ENCODE measurements at regions not wholly inside any gene's neighbourhood (a gene's known extent, or its start where the extent isn't known, plus 50 kb on each side); places are given as distances from the start of the nearest gene placed in this dataset.

- H4K20me1 ChIP-seq (ENCODE audit: insufficient read depth, poor library complexity, severe bottlenecking): no peaks in the 10 kb centered on the region
- H3K9me2 ChIP-seq (replicated peaks; ENCODE audit: insufficient read depth): no peaks in the 10 kb centered on the region
- no peaks in the 10 kb centered on the region for H3K27me3 ChIP-seq
- peaks cover 26% of the 10 kb centered on the region for H3K4me1 ChIP-seq (ENCODE audit: insufficient read depth)
- H3K9me3 ChIP-seq (ENCODE audit: low read depth): no peaks in the 10 kb centered on the region
- H3K4me2 ChIP-seq: peak overlapping the region; percentile 2
- H2AFZ ChIP-seq: no peak overlapping the region
- DNase-seq (ENCODE audit: low spot score): no peak
- H3K79me2 ChIP-seq: no peaks in the 10 kb centered on the region
- no peaks in the 10 kb centered on the region for H3K36me3 ChIP-seq (replicated peaks; ENCODE audit: insufficient read depth, low read depth)
- H3K27ac ChIP-seq: peak overlapping the region; percentile 10
- TF ChIP-seq EZH2phosphoT487 (IDR thresholded peaks at IDR 0.05; ENCODE audit: low read depth, severe bottlenecking, unreplicated experiment) (no peak), EZH2 (IDR thresholded peaks at IDR 0.05; ENCODE audit: borderline replicate concordance) (no peak)
- TF ChIP-seq, protein P1, sequence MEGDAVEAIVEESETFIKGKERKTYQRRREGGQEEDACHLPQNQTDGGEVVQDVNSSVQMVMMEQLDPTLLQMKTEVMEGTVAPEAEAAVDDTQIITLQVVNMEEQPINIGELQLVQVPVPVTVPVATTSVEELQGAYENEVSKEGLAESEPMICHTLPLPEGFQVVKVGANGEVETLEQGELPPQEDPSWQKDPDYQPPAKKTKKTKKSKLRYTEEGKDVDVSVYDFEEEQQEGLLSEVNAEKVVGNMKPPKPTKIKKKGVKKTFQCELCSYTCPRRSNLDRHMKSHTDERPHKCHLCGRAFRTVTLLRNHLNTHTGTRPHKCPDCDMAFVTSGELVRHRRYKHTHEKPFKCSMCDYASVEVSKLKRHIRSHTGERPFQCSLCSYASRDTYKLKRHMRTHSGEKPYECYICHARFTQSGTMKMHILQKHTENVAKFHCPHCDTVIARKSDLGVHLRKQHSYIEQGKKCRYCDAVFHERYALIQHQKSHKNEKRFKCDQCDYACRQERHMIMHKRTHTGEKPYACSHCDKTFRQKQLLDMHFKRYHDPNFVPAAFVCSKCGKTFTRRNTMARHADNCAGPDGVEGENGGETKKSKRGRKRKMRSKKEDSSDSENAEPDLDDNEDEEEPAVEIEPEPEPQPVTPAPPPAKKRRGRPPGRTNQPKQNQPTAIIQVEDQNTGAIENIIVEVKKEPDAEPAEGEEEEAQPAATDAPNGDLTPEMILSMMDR (IDR thresholded peaks at IDR 0.05; ENCODE audit: poor library complexity): no peak
- H3K4me3 ChIP-seq: no peak overlapping the region
- WGBS (ENCODE audit: low lambda C conversion rate, missing lambda C conversion rate): 58% methylated on average over 3 of the region's 3 CpGs
Observed at GRCh38 chr15:72967397-72967796, 84.9 kb upstream of the NEO1 start.

DNA sequence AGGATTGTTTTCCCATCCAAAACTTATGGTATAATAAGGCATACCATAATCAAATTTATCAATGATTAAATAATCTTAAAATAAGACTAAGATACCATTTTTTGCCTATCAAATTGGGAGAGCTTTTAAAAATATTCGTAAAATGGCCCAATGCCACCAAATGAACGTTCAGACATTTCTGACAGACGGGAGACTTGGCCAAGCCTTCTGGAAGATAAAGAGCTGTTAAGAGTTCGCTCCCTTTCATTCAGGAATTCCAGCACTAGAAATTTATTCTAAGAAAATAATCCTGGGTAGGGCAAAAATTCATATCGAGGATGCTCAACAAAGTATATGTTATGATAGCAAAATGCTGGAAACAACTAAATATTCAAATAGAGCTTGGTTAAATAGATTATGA lies 85.6 kb upstream of the NEO1 start:
- no peak overlapping the region for H2AFZ ChIP-seq
- no peak for DNase-seq (ENCODE audit: low spot score)
- H3K27me3 ChIP-seq: no peaks in the 10 kb centered on the region
- no peak overlapping the region for H3K4me2 ChIP-seq
- H3K4me3 ChIP-seq: no peak overlapping the region
- H3K9me2 ChIP-seq (replicated peaks; ENCODE audit: insufficient read depth): no peaks in the 10 kb centered on the region
- TF ChIP-seq EZH2 (IDR thresholded peaks at IDR 0.05; ENCODE audit: borderline replicate concordance): no peak
- no peak for TF ChIP-seq EZH2phosphoT487 (IDR thresholded peaks at IDR 0.05; ENCODE audit: low read depth, severe bottlenecking, unreplicated experiment)
- TF ChIP-seq, protein P1 (IDR thresholded peaks at IDR 0.05; ENCODE audit: poor library complexity): no peak
- no peaks in the 10 kb centered on the region for H3K9me3 ChIP-seq (ENCODE audit: low read depth)
- H3K36me3 ChIP-seq (replicated peaks; ENCODE audit: insufficient read depth, low read depth): no peaks in the 10 kb centered on the region
- no peaks in the 10 kb centered on the region for H4K20me1 ChIP-seq (ENCODE audit: insufficient read depth, poor library complexity, severe bottlenecking)
- H3K27ac ChIP-seq: no peak overlapping the region
- no peaks in the 10 kb centered on the region for H3K79me2 ChIP-seq
- 81% methylated on average over 5 of the region's 5 CpGs for WGBS (ENCODE audit: low lambda C conversion rate, missing lambda C conversion rate)
- H3K4me1 ChIP-seq (ENCODE audit: insufficient read depth): peaks cover 19% of the 10 kb centered on the region

- H3K27ac ChIP-seq: no peak overlapping the region
- no peak overlapping the region for H3K4me2 ChIP-seq
- no peaks in the 10 kb centered on the region for H3K27me3 ChIP-seq
- H4K20me1 ChIP-seq (ENCODE audit: insufficient read depth, poor library complexity, severe bottlenecking): no peaks in the 10 kb centered on the region
- WGBS (ENCODE audit: low lambda C conversion rate, missing lambda C conversion rate): 86% methylated on average over 3 of the region's 3 CpGs
- no peak overlapping the region for H2AFZ ChIP-seq
- no peaks in the 10 kb centered on the region for H3K9me2 ChIP-seq (replicated peaks; ENCODE audit: insufficient read depth)
- no peaks in the 10 kb centered on the region for H3K36me3 ChIP-seq (replicated peaks; ENCODE audit: insufficient read depth, low read depth)
- TF ChIP-seq, protein P1 (IDR thresholded peaks at IDR 0.05; ENCODE audit: poor library complexity): no peak
- TF ChIP-seq EZH2phosphoT487 (IDR thresholded peaks at IDR 0.05; ENCODE audit: low read depth, severe bottlenecking, unreplicated experiment): no peak
- TF ChIP-seq EZH2 (IDR thresholded peaks at IDR 0.05; ENCODE audit: borderline replicate concordance): no peak
- no peak overlapping the region for H3K4me3 ChIP-seq
- H3K79me2 ChIP-seq: no peaks in the 10 kb centered on the region
- no peaks in the 10 kb centered on the region for H3K9me3 ChIP-seq (ENCODE audit: low read depth)
- peaks cover 10% of the 10 kb centered on the region for H3K4me1 ChIP-seq (ENCODE audit: insufficient read depth)
- no peak for DNase-seq (ENCODE audit: low spot score)
Observed at GRCh38 chr15:72965671-72966070, 86.6 kb upstream of the NEO1 start.

- TF ChIP-seq EZH2phosphoT487 (IDR thresholded peaks at IDR 0.05; ENCODE audit: low read depth, severe bottlenecking, unreplicated experiment): no peak
- TF ChIP-seq EZH2 (IDR thresholded peaks at IDR 0.05; ENCODE audit: borderline replicate concordance): no peak
- TF ChIP-seq, protein P1 (IDR thresholded peaks at IDR 0.05; ENCODE audit: poor library complexity): no peak
- H3K9me3 ChIP-seq (ENCODE audit: low read depth): no peaks in the 10 kb centered on the region
- 77% methylated on average over 1 of the region's 1 CpG for WGBS (ENCODE audit: low lambda C conversion rate, missing lambda C conversion rate)
- H3K9me2 ChIP-seq (replicated peaks; ENCODE audit: insufficient read depth): no peaks in the 10 kb centered on the region
- peaks cover 9% of the 10 kb centered on the region for H3K4me1 ChIP-seq (ENCODE audit: insufficient read depth)
- no peak overlapping the region for H3K27ac ChIP-seq
- DNase-seq (ENCODE audit: low spot score): no peak
- H4K20me1 ChIP-seq (ENCODE audit: insufficient read depth, poor library complexity, severe bottlenecking): no peaks in the 10 kb centered on the region
- H3K4me2 ChIP-seq: no peak overlapping the region
- no peaks in the 10 kb centered on the region for H3K36me3 ChIP-seq (replicated peaks; ENCODE audit: insufficient read depth, low read depth)
- H3K4me3 ChIP-seq: no peak overlapping the region
- H3K27me3 ChIP-seq: no peaks in the 10 kb centered on the region
- no peaks in the 10 kb centered on the region for H3K79me2 ChIP-seq
- H2AFZ ChIP-seq: no peak overlapping the region
Observed at GRCh38 chr15:72964542-72964941, 87.7 kb upstream of the NEO1 start.

Data from hepatocyte (in vitro differentiated cells).